ENCODE measurements at regions not wholly inside any gene's neighbourhood (a gene's known extent, or its start where the extent isn't known, plus 50 kb on each side); places are given as distances from the start of the nearest gene placed in this dataset.
"Not testable (repeated sequence)": the region's sequence is repeated elsewhere in the genome, so short reads cannot be mapped to it uniquely, and the experiment has no call there.

DNA sequence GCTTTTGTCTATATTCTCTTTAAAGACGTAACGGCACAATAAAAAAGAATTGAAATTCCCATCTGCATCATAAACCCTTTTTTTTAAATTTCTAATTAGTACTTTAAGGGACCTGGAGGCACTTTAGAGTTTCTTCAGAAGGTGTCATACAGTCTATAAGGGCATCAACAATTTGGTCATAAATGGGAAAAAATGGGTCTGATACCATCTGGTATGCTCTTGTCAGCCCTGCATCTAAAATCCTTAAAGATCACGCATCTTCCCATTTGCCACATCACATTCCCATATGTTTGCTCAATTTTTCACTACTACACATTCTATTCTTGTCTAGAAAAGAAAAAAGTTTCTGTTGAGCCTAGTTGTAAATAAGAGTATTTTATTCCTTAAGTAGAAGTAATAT, 53.8 kb downstream of the COX7C start:
- Mint-ChIP-seq H3K27ac (no peak overlapping the region), H3K4me3 (no peak overlapping the region), H3K4me1 (ENCODE audit: low read depth in 2 of 2) (no peaks in the 10 kb centered on the region), H3K36me3 (ENCODE audit: insufficient read depth) (no peaks in the 10 kb centered on the region), H3K27me3 (peaks cover 0 to 24% of the 10 kb centered on the region in 2 donors), H3K9me3 (no peaks in the 10 kb centered on the region)
- ATAC-seq (replicated peaks): no peak
- no peak for DNase-seq

DNA sequence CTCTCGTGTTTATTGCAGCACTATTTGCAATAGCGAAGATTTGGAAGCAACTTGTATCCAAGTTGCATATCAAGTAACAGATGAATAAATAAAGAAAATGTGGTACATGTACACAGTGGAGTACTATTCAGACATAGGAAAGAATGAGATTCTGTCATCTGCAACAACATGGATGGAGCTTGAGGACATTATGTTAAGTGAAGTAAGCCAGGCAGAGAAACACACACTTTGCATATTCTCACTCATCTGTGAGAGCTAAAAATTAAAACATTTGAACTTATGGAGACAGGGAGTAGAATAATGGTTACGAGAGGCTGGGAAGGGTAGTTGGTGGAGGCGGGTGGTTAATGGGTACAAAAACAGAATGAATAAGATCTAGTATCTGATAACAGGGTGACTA, 56.3 kb downstream of the COX7C start:
- peaks cover 0 to 24% of the 10 kb centered on the region in 2 donors for H3K27me3 Mint-ChIP-seq
- DNase-seq (no peak), ATAC-seq (replicated peaks) (no peak)
- no peak overlapping the region for H3K4me3 Mint-ChIP-seq
- no peak overlapping the region for H3K27ac Mint-ChIP-seq
- H3K9me3 Mint-ChIP-seq: no peaks in the 10 kb centered on the region
- no peaks in the 10 kb centered on the region for H3K36me3 Mint-ChIP-seq (ENCODE audit: insufficient read depth)
- no peaks in the 10 kb centered on the region for H3K4me1 Mint-ChIP-seq (ENCODE audit: low read depth in 2 of 2)

DNA sequence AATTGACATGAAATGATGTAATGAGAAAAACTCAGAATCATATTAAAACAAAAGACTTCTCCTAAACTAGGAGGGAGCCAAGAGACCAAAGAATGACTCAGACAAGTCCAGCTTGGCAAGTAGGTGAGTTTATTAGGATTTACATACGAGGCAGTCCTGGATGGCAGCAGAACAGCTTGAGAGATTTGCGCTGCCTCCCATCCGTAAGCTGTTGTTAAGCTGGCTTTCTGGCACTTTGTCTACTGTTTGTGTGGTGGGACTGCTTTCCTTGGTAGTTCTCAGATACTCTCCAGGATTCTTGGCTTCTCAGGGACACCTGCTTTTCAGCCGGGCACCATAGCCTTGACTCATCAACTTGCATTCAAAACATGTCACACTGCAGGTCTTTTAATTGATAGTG, 57.6 kb downstream of the COX7C start:
- H3K4me3 Mint-ChIP-seq: no peak overlapping the region
- no peaks in the 10 kb centered on the region for H3K9me3 Mint-ChIP-seq
- DNase-seq (no peak), ATAC-seq (replicated peaks) (no peak)
- no peak overlapping the region for H3K27ac Mint-ChIP-seq
- H3K36me3 Mint-ChIP-seq (ENCODE audit: insufficient read depth): no peaks in the 10 kb centered on the region
- H3K27me3 Mint-ChIP-seq: peaks cover 0 to 16% of the 10 kb centered on the region in 2 donors
- no peaks in the 10 kb centered on the region for H3K4me1 Mint-ChIP-seq (ENCODE audit: low read depth in 2 of 2)

DNA sequence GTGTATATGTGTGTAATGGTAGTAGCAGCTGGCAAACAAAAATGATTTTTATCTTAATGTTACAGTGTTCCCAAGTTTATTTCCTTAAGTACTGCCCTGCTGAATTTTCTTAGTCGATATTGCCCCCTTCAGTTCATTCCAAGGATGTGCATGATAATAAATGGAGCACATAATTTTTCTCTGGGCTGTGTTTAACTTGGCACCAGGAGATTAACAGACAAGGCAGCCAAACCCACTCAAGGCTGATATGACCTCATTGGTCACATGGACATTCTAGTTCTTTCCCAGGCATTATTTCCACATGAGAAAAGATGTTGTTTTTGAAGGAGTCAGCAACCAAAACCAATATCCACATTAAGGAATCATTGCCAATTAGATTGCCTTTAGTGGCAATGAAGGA, 61.8 kb downstream of the COX7C start:
- no peak overlapping the region for H3K4me3 Mint-ChIP-seq
- DNase-seq (no peak), ATAC-seq (replicated peaks) (no peak)
- H3K36me3 Mint-ChIP-seq (ENCODE audit: insufficient read depth): no peaks in the 10 kb centered on the region
- no peaks in the 10 kb centered on the region for H3K4me1 Mint-ChIP-seq (ENCODE audit: low read depth in 2 of 2)
- no peaks in the 10 kb centered on the region for H3K9me3 Mint-ChIP-seq
- no peak overlapping the region for H3K27ac Mint-ChIP-seq
- peaks cover 9 to 18% of the 10 kb centered on the region in 2 donors for H3K27me3 Mint-ChIP-seq

DNA sequence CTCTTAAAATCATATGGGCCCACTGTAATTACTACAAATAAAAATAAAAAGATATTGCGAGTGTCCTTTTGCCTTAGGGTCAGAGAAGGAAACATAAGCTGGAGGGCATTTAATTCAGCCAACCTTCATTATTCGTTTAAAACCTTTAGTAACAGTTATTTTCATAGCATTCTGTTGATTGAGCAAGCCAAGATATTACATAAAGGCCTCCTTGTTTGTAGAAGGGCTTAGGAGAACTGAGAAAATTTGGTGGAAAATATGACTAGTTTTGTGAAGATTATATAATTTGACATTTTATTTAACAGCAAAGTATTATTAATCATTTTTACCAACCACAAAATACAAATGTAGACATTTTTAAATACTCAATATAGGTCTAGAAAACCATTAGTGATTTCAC, 62.2 kb downstream of the COX7C start:
- Mint-ChIP-seq H3K36me3 (ENCODE audit: insufficient read depth) (no peaks in the 10 kb centered on the region), H3K4me1 (ENCODE audit: low read depth in 2 of 2) (no peaks in the 10 kb centered on the region)

DNA sequence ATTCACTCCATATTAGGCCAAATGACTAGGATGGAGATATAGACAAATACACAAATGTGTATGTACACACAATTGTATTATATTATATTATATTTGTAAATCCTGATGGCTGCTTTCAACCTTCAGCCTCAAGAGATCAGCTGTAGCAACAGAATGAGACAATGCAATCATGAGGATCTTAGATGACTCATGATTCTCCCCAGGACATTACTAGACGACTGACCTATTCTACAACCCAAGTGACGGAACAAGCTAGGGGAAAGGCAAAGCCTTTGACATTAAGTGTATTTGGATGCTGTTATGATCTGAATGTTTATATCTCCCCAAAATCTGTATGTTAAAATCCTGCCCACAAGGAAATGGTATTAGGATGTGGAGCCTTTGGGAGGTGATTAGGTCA, 66.5 kb downstream of the COX7C start:
- Mint-ChIP-seq H3K9me3 (no peaks in the 10 kb centered on the region), H3K36me3 (ENCODE audit: insufficient read depth) (no peaks in the 10 kb centered on the region), H3K27me3 (peaks cover 9 to 18% of the 10 kb centered on the region in 2 donors), H3K4me3 (no peak overlapping the region), H3K27ac (no peak overlapping the region), H3K4me1 (ENCODE audit: low read depth in 2 of 2) (no peaks in the 10 kb centered on the region)
- DNase-seq (no peak), ATAC-seq (replicated peaks) (no peak)

More for the DNA sequence above, 62.2 kb downstream of the COX7C start:
- Mint-ChIP-seq H3K27ac (no peak overlapping the region), H3K9me3 (no peaks in the 10 kb centered on the region), H3K27me3 (peaks cover 9 to 18% of the 10 kb centered on the region in 2 donors), H3K4me3 (no peak overlapping the region)
- ATAC-seq (replicated peaks): no peak
- no peak for DNase-seq

DNA sequence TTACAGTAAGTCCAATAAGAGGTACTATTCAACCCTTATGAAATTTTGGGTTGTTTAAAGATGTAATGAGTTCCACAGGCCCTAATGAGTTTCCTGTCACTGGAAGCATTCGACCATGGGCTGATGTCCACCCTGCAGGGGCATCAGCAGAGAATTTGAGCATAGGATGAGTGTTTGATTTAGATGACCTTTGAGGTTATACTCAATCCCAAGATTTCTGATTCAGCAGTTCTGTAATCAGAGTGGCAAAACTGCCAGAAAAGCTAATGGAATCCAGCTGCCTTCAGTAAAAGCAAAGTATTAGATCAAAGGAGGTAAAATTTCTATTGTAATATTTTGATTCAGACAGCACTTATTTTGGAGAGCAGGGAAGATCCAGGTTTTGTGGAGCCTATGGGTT, 68.3 kb downstream of the COX7C start:
- H3K4me1 Mint-ChIP-seq (ENCODE audit: low read depth in 2 of 2): no peaks in the 10 kb centered on the region
- DNase-seq: no peak
- no peaks in the 10 kb centered on the region for H3K36me3 Mint-ChIP-seq (ENCODE audit: insufficient read depth)
- peaks cover 9 to 17% of the 10 kb centered on the region in 2 donors for H3K27me3 Mint-ChIP-seq
- no peak overlapping the region for H3K27ac Mint-ChIP-seq
- no peak for ATAC-seq (replicated peaks)
- H3K4me3 Mint-ChIP-seq: no peak overlapping the region
- no peaks in the 10 kb centered on the region for H3K9me3 Mint-ChIP-seq

DNA sequence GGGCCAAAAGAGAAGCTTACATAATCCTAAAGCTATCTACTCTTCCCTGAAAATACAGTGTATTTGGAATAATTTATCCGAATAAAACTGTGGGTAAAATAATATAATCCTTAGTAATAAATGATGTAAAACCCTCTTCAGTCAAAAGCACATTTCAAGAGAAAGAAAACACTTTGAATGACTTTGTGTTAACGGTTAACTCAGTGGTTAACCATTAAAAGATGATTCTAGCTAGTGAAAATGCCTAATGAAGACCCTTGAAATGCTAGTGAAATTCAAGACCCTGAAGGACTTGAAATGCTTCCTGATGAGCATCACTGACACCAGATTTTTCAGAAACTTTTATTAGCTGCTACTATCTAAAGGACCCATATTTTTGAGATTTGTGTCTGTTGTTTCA, 70.7 kb downstream of the COX7C start:
- Mint-ChIP-seq H3K27ac (no peak overlapping the region), H3K27me3 (no peaks in the 10 kb centered on the region), H3K4me3 (no peak overlapping the region), H3K36me3 (ENCODE audit: insufficient read depth) (no peaks in the 10 kb centered on the region), H3K4me1 (ENCODE audit: low read depth in 2 of 2) (no peaks in the 10 kb centered on the region), H3K9me3 (no peaks in the 10 kb centered on the region)
- no peak for DNase-seq
- no peak for ATAC-seq (replicated peaks)

DNA sequence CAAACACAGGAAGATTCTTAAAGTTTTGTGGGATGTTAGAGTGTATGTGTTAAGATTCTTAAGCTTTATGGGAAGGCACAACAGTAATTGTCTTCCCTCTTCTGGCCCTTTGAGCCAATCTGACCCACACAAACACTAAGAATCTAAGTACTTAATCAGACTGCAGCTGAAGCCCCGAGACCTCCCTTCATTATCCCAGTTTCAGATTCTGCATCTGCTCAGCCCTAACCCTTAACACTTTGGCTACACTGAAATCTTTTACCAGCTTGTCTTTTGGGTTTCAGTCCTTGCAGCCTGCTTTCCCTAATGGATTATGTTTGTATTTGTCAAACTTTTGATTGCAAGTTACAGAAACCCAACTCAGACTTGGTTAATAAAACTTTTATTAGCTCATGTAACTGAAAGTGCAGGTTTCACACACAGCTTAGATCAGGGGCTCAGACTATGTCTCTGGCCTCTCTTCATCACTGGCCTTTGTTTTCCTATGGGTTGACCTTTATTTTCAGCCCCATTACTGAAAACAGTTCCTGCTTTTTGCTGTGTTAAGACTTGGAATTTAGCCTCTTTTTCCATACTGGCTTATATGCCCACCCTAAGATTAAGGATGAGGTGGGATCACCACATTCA, 71.5 kb downstream of the COX7C start:
- Mint-ChIP-seq H3K27me3 (no peaks in the 10 kb centered on the region), H3K36me3 (ENCODE audit: insufficient read depth) (no peaks in the 10 kb centered on the region), H3K27ac (no peak overlapping the region), H3K4me1 (ENCODE audit: low read depth in 2 of 2) (no peaks in the 10 kb centered on the region), H3K9me3 (no peaks in the 10 kb centered on the region), H3K4me3 (no peak overlapping the region)
- DNase-seq (no peak), ATAC-seq (replicated peaks) (no peak)

DNA sequence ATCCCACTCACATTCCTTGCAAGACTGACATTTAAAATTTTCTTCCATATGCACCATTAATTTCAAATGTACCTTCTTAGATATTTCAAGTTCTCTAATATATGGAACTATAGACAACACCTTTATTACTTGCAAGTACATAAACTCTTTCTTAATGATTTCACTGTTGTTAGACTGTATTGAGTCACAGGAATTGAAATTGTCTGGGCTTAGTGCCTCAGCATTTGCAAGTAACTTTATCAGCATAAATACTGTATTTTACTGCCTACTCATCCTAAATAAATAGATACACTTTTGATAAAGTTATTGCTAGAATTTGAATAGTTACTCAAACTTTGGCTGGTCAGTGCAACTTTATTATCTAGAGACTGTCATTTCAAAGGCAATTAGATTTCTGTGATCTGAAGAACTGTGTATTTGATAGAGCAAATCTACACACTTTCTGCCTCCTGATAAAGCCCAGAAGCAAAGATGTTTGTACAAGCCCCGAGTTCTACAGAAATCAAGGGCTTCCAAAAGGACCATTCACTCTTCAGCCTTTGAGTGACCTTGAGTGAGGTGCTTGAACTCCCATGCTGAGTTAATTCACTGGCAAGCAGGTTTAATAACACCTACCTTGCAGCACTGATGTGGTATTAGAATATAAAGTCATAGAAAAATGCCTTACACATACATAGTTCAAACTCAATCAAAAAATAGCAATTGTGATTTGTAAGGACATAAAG, 91.6 kb downstream of the COX7C start:
- H3K9me3 Mint-ChIP-seq: no peaks in the 10 kb centered on the region
- no peak overlapping the region for H3K27ac Mint-ChIP-seq
- H3K4me3 Mint-ChIP-seq: no peak overlapping the region
- no peaks in the 10 kb centered on the region for H3K4me1 Mint-ChIP-seq (ENCODE audit: low read depth in 2 of 2)
- H3K27me3 Mint-ChIP-seq: no peaks in the 10 kb centered on the region
- DNase-seq (no peak), ATAC-seq (replicated peaks) (no peak)
- H3K36me3 Mint-ChIP-seq (ENCODE audit: insufficient read depth): no peaks in the 10 kb centered on the region

DNA sequence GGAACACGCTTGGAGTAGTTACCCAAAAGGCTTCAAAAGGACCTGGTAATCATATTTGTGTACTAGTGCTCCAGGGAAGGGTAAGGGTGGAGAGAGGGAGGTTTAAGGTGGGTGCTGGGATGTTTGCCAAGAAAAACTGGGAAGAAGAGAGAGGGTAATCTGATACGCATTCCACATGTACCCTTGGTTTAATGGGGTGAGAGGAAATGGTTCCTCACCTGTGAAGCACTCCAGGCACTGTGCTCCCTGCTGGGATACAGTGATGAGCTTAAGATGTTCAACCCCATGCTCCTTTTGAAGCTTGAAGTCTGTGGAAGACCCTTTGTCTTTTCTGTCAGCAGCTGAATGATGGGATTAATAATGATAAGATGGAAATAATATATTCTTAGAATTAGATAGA, 98.4 kb downstream of the COX7C start:
- H3K9me3 Mint-ChIP-seq: no peaks in the 10 kb centered on the region
- H3K27me3 Mint-ChIP-seq: no peaks in the 10 kb centered on the region
- no peak overlapping the region for H3K27ac Mint-ChIP-seq
- no peak overlapping the region for H3K4me3 Mint-ChIP-seq
- H3K36me3 Mint-ChIP-seq (ENCODE audit: insufficient read depth): no peaks in the 10 kb centered on the region
- ATAC-seq (replicated peaks) (no peak), DNase-seq (no peak)
- H3K4me1 Mint-ChIP-seq (ENCODE audit: low read depth in 2 of 2): no peaks in the 10 kb centered on the region

DNA sequence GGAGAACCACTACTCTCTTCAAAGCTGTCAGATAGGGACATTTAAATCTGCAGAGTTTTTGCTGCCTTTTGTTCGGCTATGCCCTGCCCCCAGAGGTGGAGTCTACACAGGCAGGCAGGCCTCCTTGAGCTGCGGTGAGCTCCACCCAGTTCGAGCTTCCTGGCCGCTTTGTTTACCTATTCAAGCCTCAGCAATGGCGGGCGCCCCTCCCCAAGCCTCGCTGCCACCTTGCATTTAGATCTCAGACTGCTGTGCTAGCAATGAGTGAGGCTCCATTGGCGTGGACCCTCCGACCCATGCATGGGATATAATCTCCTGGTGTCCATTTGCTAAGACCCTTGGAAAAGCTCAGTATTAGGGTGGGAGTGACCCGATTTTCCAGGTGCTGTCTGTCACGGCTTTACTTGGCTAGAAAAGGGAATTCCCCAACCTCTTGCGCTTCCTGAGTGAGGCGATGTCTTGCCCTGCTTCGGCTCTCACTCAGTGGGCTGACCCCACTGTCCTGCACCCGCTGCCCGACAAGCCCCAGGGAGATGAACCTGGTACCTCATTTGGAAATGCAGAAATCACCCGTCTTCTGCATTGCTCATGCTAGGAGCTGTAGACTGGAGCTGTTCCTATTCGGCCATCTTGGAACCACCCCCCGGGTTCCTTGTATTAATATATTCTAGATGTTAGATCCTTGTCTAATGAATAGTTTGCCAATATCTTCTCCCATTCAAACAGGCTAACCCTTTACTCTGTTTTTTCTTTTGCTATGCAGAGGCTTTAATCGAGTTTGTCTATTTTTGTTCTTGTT, 113.8 kb downstream of the COX7C start:
- not testable (repeated sequence) for H3K27ac Mint-ChIP-seq; H3K27me3 Mint-ChIP-seq; H3K36me3 Mint-ChIP-seq (ENCODE audit: insufficient read depth); ATAC-seq (replicated peaks); H3K9me3 Mint-ChIP-seq; H3K4me1 Mint-ChIP-seq (ENCODE audit: low read depth in 2 of 2); DNase-seq; H3K4me3 Mint-ChIP-seq

DNA sequence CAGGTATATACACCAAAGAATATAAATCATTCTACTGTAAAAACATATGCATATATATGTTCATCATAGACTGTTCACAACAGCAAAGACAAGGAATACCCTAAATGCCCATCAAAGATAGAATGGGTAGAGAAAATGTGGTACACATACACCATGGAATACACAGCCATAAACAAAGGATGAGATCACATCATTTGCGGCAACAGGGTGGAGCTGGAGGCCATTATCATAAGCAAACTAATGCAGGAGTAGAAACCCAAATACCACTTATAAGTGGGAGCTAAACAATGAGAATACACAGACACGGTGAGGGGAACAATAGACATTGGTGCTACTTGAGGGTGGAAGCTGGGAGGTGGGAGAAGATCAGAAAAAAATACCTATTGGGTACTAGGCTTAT, 117.6 kb downstream of the COX7C start:
- DNase-seq (no peak), ATAC-seq (replicated peaks) (no peak)
- Mint-ChIP-seq H3K4me1 (ENCODE audit: low read depth in 2 of 2) (no peaks in the 10 kb centered on the region), H3K9me3 (peaks cover 2 to 11% of the 10 kb centered on the region in 2 donors), H3K27ac (no peak overlapping the region), H3K4me3 (no peak overlapping the region), H3K36me3 (ENCODE audit: insufficient read depth) (no peaks in the 10 kb centered on the region), H3K27me3 (no peaks in the 10 kb centered on the region)

DNA sequence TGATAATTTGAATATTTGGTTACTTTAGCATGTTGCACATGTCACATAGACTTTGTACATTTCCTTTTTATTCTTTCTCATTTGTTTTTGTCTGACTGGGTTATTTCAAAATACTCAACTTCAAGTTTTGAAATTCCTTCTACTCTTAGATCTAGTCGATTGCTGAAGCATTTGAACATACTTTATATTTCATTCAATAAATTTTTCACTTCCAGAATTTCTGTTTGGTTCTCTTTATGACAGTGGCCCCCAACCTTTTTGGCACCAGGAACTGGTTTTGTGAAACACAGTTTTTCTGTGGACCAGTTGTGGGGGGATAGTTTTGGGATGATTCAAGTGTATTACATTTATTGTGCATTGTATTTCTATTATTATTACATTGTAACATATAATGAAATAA, 119.8 kb downstream of the COX7C start:
- DNase-seq (no peak), ATAC-seq (replicated peaks) (no peak)
- H3K27ac Mint-ChIP-seq: no peak overlapping the region
- H3K4me1 Mint-ChIP-seq (ENCODE audit: low read depth in 2 of 2): no peaks in the 10 kb centered on the region
- H3K36me3 Mint-ChIP-seq (ENCODE audit: insufficient read depth): no peaks in the 10 kb centered on the region
- H3K4me3 Mint-ChIP-seq: no peak overlapping the region
- H3K27me3 Mint-ChIP-seq: no peaks in the 10 kb centered on the region
- H3K9me3 Mint-ChIP-seq: peaks cover 2 to 11% of the 10 kb centered on the region in 2 donors
